Right lobe of liver (tissue), 4 donors: ENCODE measurements at regions not wholly inside any gene's neighbourhood (a gene's known extent, or its start where the extent isn't known, plus 50 kb on each side); places are given as distances from the start of the nearest gene placed in this dataset.

Source experiments
- CTCF ChIP-seq, 4 donors: fragments of 200-600 bp in 3 of 4; fragments of 450-650 bp in 1 of 4; IDR thresholded peaks; one replicate each; pipeline versions ENCODE4 v1.5.1 to v1.8.0; 2016 to 2022; ENCODE audit warnings: antibody characterized with exemption in 4 of 4, mild to moderate bottlenecking in 2 of 4
- POLR2A ChIP-seq: fragments of 450-650 bp; IDR thresholded peaks from one replicate; pipeline ENCODE4 v1.6.1; 2017; ENCODE audit warnings: antibody characterized with exemption, mild to moderate bottlenecking
- donor health status: DM: no; HTN: no; CAD: no.
- donor health status: DM: no; HTN: no; CAD: no.
- donor health status: DM: no; HTN: yes; CAD: no.

GRCh38 chr5:24353611-24354010, 291.2 kb downstream of the CDH10 start:
- TF ChIP-seq POLR2A (no peak), CTCF (IDR thresholded peaks at IDR 0.05) (no peak)
